ENCODE measurements at regions not wholly inside any gene's neighbourhood (a gene's known extent, or its start where the extent isn't known, plus 50 kb on each side); places are given as distances from the start of the nearest gene placed in this dataset.

GRCh38 chr6:103872233-103872632 is 987.5 kb downstream of the HACE1 start:
- Histone ChIP-seq H3K79me2 (ENCODE audit: low read length) (no peaks in the 10 kb centered on the region), H4K20me1 (ENCODE audit: insufficient read depth, low read length) (no peaks in the 10 kb centered on the region), H3K9ac (ENCODE audit: low read length) (no peak overlapping the region), H3K4me1 (ENCODE audit: low read length) (no peaks in the 10 kb centered on the region), H2AFZ (ENCODE audit: low read depth, low read length) (no peak overlapping the region), H3K27ac (ENCODE audit: low read length) (no peak overlapping the region), H3K4me2 (ENCODE audit: low read length) (no peak overlapping the region), H3K36me3 (replicated peaks; ENCODE audit: low read depth, low read length) (no peaks in the 10 kb centered on the region), H3K4me3 (ENCODE audit: low read length) (no peak overlapping the region), H3K9me3 (ENCODE audit: insufficient read depth, low read length) (no peaks in the 10 kb centered on the region), H3K27me3 (ENCODE audit: low read depth, low read length) (no peaks in the 10 kb centered on the region)
- TF ChIP-seq CTCF (IDR thresholded peaks at IDR 0.05; ENCODE audit: low read depth, low read length) (no peak), EZH2phosphoT487 (IDR thresholded peaks at IDR 0.05; ENCODE audit: low read depth) (no peak)

- Histone ChIP-seq H3K9ac (ENCODE audit: low read length) (no peak overlapping the region), H3K27me3 (ENCODE audit: low read depth, low read length) (no peaks in the 10 kb centered on the region), H2AFZ (ENCODE audit: low read depth, low read length) (no peak overlapping the region), H3K4me3 (ENCODE audit: low read length) (no peak overlapping the region), H3K9me3 (ENCODE audit: insufficient read depth, low read length) (no peaks in the 10 kb centered on the region), H3K27ac (ENCODE audit: low read length) (no peak overlapping the region), H3K36me3 (replicated peaks; ENCODE audit: low read depth, low read length) (no peaks in the 10 kb centered on the region), H3K4me2 (ENCODE audit: low read length) (no peak overlapping the region), H3K79me2 (ENCODE audit: low read length) (no peaks in the 10 kb centered on the region), H4K20me1 (ENCODE audit: insufficient read depth, low read length) (no peaks in the 10 kb centered on the region), H3K4me1 (ENCODE audit: low read length) (no peaks in the 10 kb centered on the region)
- TF ChIP-seq CTCF (IDR thresholded peaks at IDR 0.05; ENCODE audit: low read depth, low read length), result no peak
- no peak for TF ChIP-seq EZH2phosphoT487 (IDR thresholded peaks at IDR 0.05; ENCODE audit: low read depth)
Observed at GRCh38 chr6:103870970-103871369, 988.7 kb downstream of the HACE1 start.

GRCh38 chr6:103862297-103862696 is 997.4 kb downstream of the HACE1 start:
- Histone ChIP-seq H3K9ac (ENCODE audit: low read length) (no peak overlapping the region), H3K4me3 (ENCODE audit: low read length) (no peak overlapping the region), H4K20me1 (ENCODE audit: insufficient read depth, low read length) (no peaks in the 10 kb centered on the region), H3K36me3 (replicated peaks; ENCODE audit: low read depth, low read length) (no peaks in the 10 kb centered on the region), H3K4me2 (ENCODE audit: low read length) (no peak overlapping the region), H2AFZ (ENCODE audit: low read depth, low read length) (no peak overlapping the region), H3K27me3 (ENCODE audit: low read depth, low read length) (no peaks in the 10 kb centered on the region), H3K27ac (ENCODE audit: low read length) (no peak overlapping the region), H3K9me3 (ENCODE audit: insufficient read depth, low read length) (no peaks in the 10 kb centered on the region), H3K79me2 (ENCODE audit: low read length) (no peaks in the 10 kb centered on the region), H3K4me1 (ENCODE audit: low read length) (no peaks in the 10 kb centered on the region)
- TF ChIP-seq CTCF (IDR thresholded peaks at IDR 0.05; ENCODE audit: low read depth, low read length) (no peak), EZH2phosphoT487 (IDR thresholded peaks at IDR 0.05; ENCODE audit: low read depth) (no peak)

GRCh38 chr6:103858003-103858402 is 1001.7 kb downstream of the HACE1 start:
- no peak overlapping the region for H3K9ac ChIP-seq (ENCODE audit: low read length)
- TF ChIP-seq EZH2phosphoT487 (IDR thresholded peaks at IDR 0.05; ENCODE audit: low read depth), result no peak
- TF ChIP-seq CTCF (IDR thresholded peaks at IDR 0.05; ENCODE audit: low read depth, low read length), result no peak
- H3K36me3 ChIP-seq (replicated peaks; ENCODE audit: low read depth, low read length), result no peaks in the 10 kb centered on the region
- H4K20me1 ChIP-seq (ENCODE audit: insufficient read depth, low read length), result no peaks in the 10 kb centered on the region
- no peak overlapping the region for H2AFZ ChIP-seq (ENCODE audit: low read depth, low read length)
- no peak overlapping the region for H3K27ac ChIP-seq (ENCODE audit: low read length)
- H3K9me3 ChIP-seq (ENCODE audit: insufficient read depth, low read length), result no peaks in the 10 kb centered on the region
- H3K79me2 ChIP-seq (ENCODE audit: low read length), result no peaks in the 10 kb centered on the region
- H3K4me1 ChIP-seq (ENCODE audit: low read length), result no peaks in the 10 kb centered on the region
- no peak overlapping the region for H3K4me3 ChIP-seq (ENCODE audit: low read length)
- no peak overlapping the region for H3K4me2 ChIP-seq (ENCODE audit: low read length)
- H3K27me3 ChIP-seq (ENCODE audit: low read depth, low read length), result no peaks in the 10 kb centered on the region
